GM18517 (cell line): ENCODE measurements at regions not wholly inside any gene's neighbourhood (a gene's known extent, or its start where the extent isn't known, plus 50 kb on each side); places are given as distances from the start of the nearest gene placed in this dataset.

Source experiments
- ATAC-seq: cut with Tn5 transposase; IDR thresholded peaks from one replicate; pipeline ENCODE4 v1.9.1; 2021; ENCODE audit warnings: mild to moderate bottlenecking, moderate library complexity; ENCODE audit not compliant: unreplicated experiment

GRCh38 chr15:98412852-98413251, 235.5 kb upstream of the IGF1R start:
- no peak for ATAC-seq

- ATAC-seq = no peak
Observed at GRCh38 chr15:98413933-98414546, 234.3 kb upstream of the IGF1R start.

- ATAC-seq = no peak
Observed at GRCh38 chr15:98416222-98416855, 232.0 kb upstream of the IGF1R start.

DNA sequence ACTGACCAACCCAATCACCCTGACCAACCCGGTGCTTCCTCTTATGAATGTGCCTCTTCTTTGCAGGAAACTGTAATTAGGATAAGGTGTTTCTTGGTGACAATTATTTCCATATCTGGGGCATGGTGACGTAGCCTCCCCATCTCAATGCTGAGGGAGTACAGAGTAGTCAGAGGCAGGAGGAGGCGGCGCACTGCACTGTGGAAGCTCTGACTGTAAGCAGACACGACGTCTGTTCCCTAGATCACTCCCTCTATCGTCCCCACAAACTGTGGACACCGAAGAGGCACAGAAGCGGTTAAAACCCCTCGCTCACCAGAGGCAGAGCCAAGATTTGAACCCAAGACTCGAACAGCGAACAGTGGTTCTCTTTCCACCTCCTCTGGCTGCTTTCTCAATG, 231.0 kb upstream of the IGF1R start:
- ATAC-seq = no peak

DNA sequence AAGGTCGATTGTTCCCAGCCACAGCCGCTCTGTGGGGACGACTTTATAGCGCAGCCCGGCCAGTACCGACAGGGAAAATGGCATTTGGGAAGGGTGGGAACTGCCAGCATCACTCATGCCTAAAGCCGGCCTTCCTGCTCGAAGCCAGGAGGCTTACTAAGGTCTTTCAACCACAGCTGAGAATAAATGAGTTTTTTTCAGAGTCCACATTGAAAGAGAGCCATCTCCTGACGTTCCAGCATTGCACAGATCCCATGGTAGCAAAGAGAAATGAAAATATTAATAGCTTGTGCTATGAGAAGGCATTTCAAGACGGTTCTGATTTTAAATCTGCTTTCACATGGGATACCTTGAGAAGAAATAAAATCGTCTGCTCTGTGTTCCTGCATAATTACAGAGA, 230.2 kb upstream of the IGF1R start:
- ATAC-seq = no peak

DNA sequence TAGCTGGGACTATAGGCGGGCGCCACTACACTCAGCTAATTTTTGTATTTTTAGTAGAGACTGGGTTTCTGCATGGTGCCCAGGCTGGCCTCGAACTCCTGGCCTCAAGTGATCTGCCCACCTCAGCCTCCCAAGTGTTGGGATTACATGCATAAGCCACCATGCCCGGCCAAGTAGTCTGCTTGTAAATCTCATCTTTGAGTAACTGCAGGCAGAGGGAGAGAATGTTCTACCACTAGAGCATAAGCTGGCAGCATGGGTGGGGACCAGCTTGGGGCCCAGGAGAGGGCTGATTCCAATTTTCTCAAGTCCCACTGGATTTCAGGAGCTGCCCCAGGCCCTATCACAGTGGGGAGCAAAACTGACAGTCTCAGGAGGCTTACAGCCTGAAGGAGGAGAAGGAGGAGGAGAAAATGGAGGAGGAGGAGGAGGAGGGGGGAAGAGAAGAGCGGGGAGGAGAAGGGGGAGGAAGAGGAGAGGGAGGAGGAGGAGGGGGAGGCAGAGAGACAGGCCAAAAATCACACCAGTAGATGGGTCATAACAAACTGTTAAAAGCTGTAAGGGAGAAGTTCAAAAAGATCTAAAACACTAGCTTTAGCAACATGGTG, 229.1 kb upstream of the IGF1R start:
- ATAC-seq = no peak

GRCh38 chr15:98420837-98421236, 227.5 kb upstream of the IGF1R start:
- ATAC-seq = no peak

- no peak for ATAC-seq
Observed at GRCh38 chr15:98421419-98422129, 226.8 kb upstream of the IGF1R start.

DNA sequence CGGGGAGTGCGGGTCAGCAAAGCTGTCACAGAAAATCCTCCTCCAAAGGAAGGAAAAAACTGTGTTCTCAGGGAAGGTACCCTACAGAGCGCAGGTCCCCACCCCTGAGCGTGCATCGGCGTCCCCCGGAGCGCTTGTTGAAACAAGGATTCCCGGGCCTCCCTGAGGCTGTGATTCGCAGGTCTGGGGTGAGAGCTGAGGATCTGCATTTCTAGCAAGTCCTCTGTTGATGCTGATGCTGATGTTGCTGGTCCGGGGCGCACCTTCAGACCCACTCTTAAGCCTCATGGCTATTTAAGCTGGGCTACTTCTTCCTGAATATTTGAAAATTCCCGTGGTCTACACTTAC, 226.2 kb upstream of the IGF1R start:
- no peak for ATAC-seq

DNA sequence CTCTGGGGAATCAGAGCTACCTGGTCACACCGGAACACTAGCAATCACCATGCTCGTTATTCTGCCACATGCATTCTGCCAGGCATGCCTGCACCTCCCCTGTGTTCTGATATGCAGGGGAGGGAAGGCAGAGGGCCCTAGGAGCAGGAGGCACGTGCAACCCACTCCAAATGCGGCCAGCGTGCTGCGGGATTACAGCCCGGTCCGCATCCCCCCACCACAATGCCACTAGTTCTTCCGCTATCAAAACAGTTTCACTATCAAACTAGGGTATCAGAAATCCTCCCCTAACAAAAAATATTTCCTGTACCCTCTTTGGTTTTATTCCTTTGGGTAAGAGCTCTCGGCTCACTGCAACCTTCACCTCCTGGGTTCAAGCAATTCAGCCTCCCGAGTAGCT, 223.2 kb upstream of the IGF1R start:
- ATAC-seq = no peak

- ATAC-seq = no peak
Observed at GRCh38 chr15:98427321-98427720, 221.0 kb upstream of the IGF1R start.

DNA sequence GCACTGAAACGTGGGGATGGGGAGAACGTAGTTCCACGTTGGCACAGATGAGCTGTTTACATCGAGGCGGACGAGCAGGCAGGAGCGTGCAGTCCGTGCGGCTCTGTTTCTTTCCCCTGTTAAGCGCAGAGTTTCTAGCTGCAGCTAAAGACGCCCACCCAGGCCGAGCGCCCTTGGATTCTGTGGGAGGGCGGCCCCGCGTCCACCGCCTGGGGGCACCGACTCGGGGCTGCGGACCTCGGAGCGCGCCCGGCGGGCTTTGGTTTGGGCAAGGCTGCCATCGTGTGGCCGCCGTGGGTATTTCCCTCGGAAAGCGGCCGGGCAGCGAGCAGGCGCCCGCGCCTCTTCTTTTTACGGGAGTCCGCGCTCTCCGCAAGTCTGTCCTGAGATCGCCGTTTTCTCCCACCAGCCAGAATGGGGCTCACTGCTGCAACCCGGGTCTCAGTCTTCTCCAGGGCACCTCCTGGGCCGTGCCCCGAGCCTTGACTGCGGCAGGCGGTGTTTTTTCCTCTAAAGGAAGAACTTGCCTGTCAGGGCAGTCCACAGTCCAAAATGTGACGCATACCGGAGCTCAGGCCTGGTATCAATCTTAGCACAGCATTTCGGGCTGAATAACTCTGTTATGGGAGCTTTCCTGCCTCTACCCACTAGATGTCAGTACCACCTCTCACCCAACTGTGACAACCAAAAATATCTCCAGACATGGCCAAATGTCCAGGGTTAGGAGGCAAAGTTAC, 219.9 kb upstream of the IGF1R start:
- ATAC-seq = peak; percentile 74

DNA sequence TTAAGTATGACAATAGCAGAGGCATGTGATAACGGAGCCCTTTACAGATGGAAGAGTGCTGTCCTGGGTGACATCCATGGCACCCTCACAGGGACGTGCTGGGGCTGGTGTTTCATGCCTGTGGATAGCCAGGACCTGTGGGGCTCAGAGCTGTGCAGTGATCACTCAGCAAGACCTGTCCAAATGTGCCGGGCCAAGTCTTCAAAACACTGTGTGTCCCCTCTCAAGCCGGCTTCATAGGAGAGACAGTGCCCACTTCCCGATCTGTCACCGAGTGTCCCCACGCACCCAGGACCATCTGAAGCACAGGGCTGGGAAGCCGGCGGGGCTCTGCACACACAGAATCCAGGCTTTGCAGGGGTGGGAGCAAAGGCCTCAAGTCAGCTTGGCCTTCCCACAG, 217.2 kb upstream of the IGF1R start:
- no peak for ATAC-seq

DNA sequence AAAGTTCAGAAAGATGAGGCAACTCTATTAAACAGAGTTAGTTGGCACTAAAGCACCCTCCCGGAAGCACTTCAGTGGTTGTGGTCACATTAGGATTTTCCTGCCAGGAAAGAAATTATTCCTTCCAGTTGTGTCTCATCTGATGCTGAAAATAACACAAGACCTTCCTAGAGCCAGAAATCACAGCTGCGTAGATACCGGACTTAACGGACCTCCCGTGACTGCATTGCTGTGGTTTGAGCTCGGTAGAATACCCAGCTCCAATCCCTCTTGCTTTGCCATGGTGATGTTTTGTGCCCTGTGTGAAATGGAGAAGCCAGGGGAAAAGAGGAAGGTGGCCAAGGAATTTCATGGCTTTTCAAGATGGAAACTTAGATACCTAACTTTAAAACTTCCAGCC, 215.0 kb upstream of the IGF1R start:
- no peak for ATAC-seq

GRCh38 chr15:98433856-98434255, 214.5 kb upstream of the IGF1R start:
- no peak for ATAC-seq

DNA sequence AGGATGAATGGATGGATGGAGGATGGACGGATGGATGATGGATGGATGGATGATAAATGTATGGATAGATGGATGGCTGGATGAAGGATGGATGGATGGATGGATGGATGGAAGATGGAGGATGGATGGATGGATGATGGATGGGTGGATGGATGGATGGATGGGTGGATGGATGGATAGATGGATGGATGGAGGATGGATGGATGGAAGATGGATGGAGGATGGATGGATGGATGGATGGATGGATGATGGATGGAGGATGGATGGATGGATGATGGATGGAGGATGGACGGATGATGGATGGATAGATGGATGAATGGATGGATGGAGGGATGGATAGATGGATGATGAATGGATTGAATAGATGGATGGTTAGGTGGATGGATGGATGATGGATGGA, 210.6 kb upstream of the IGF1R start:
- no peak for ATAC-seq

- no peak for ATAC-seq
Observed at GRCh38 chr15:98438326-98438725, 210.0 kb upstream of the IGF1R start.

DNA sequence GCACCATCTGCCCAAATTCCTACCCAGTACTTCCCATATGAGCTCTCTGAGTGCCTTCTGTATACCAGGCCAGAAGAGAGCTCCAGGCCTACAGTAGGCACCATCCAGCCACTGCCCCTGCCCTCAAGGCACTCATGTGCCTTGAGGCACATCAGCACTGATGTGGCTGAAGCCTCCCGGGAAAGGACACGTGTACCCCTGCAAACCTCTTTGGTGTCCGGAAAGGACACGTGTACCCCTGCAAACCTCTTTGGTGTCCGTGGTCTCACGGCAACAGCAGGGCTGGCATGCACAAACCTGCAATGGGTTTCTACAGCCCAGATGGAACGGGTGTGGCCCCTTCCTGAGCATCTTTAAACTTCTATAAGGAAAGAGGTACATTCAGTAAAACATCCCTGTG, 209.4 kb upstream of the IGF1R start:
- no peak for ATAC-seq

- no peak for ATAC-seq
Observed at GRCh38 chr15:98439523-98439942, 208.8 kb upstream of the IGF1R start.

DNA sequence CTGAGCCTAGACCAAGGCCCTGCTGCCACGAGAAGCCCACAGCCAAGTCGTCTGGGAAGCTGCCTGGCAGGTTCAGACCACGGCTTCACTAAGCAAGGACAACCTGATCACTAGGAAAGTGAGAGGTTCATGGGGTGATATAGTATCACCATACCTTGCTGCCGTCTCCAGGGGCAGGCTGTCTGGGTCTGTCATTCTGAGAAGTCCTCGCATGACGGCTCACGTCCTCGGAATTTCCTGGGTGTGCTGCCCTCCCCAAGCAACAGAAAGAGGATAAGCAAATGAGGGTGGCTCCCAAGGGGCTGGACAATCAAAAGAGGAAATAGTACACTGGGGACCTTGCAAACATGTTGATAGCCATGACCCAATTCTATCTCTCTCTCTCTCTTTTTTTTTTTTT, 207.4 kb upstream of the IGF1R start:
- no peak for ATAC-seq

- no peak for ATAC-seq
Observed at GRCh38 chr15:98441599-98441998, 206.7 kb upstream of the IGF1R start.
